ENCODE measurements at regions not wholly inside any gene's neighbourhood (a gene's known extent, or its start where the extent isn't known, plus 50 kb on each side); places are given as distances from the start of the nearest gene placed in this dataset.

- no peak overlapping the region for H3K9ac ChIP-seq (ENCODE audit: extremely low read depth, low read length, poor library complexity, severe bottlenecking)
- H3K27me3 ChIP-seq (ENCODE audit: control insufficient read depth, insufficient read depth, low read length, poor library complexity, severe bottlenecking): no peaks in the 10 kb centered on the region
- DNase-seq: no peak
- H3K9me3 Mint-ChIP-seq: no peaks in the 10 kb centered on the region
- no peaks in the 10 kb centered on the region for H3K36me3 ChIP-seq (ENCODE audit: control insufficient read depth, insufficient read depth, low read length)
- H3K27ac Mint-ChIP-seq: no peak overlapping the region
- peaks cover 3% of the 10 kb centered on the region for H3K27me3 Mint-ChIP-seq (ENCODE audit: insufficient read depth)
- H3K36me3 Mint-ChIP-seq (ENCODE audit: low read depth): no peaks in the 10 kb centered on the region
- H3K4me3 ChIP-seq (ENCODE audit: low read length): no peak overlapping the region
- H3K4me1 ChIP-seq (ENCODE audit: control insufficient read depth, insufficient read depth, low read length): no peaks in the 10 kb centered on the region
- no peak for TF ChIP-seq CTCF (conservative IDR thresholded peaks at IDR 0.05)
- no peak overlapping the region for H3K4me3 Mint-ChIP-seq
- WGBS, 2 experiments (ENCODE audit: insufficient coverage in 1 of 2, insufficient read length in 1 of 2): 95% methylated on average over 5 to 6 of the region's 6 CpGs
- H3K4me1 Mint-ChIP-seq: peaks cover 2% of the 10 kb centered on the region
- no peaks in the 10 kb centered on the region for H3K9me3 ChIP-seq (ENCODE audit: control insufficient read depth, low read length)
- H3K27ac ChIP-seq (ENCODE audit: low read depth, low read length): no peak overlapping the region
These were observed 79.0 kb downstream of the C5orf15 start for GRCh38 chr5:133889271-133889905.

- DNase-seq: no peak
- Mint-ChIP-seq H3K4me3 (no peak overlapping the region), H3K27me3 (ENCODE audit: insufficient read depth) (peaks cover 3% of the 10 kb centered on the region), H3K9me3 (no peaks in the 10 kb centered on the region), H3K36me3 (ENCODE audit: low read depth) (no peaks in the 10 kb centered on the region), H3K4me1 (peaks cover 4% of the 10 kb centered on the region), H3K27ac (no peak overlapping the region)
- Histone ChIP-seq H3K9ac (ENCODE audit: extremely low read depth, low read length, poor library complexity, severe bottlenecking) (no peak overlapping the region), H3K4me3 (ENCODE audit: low read length) (no peak overlapping the region), H3K9me3 (ENCODE audit: control insufficient read depth, low read length) (no peaks in the 10 kb centered on the region), H3K27ac (ENCODE audit: low read depth, low read length) (no peak overlapping the region), H3K4me1 (ENCODE audit: control insufficient read depth, insufficient read depth, low read length) (no peaks in the 10 kb centered on the region), H3K36me3 (ENCODE audit: control insufficient read depth, insufficient read depth, low read length) (no peaks in the 10 kb centered on the region), H3K27me3 (ENCODE audit: control insufficient read depth, insufficient read depth, low read length, poor library complexity, severe bottlenecking) (no peaks in the 10 kb centered on the region)
- 92 to 94% methylated on average over 2 to 3 of the region's 3 CpGs for WGBS, 2 experiments (ENCODE audit: insufficient coverage in 1 of 2, insufficient read length in 1 of 2)
- no peak for TF ChIP-seq CTCF (conservative IDR thresholded peaks at IDR 0.05)
These were observed 79.8 kb downstream of the C5orf15 start for GRCh38 chr5:133888625-133888991.

- H3K4me3 Mint-ChIP-seq: no peak overlapping the region
- no peaks in the 10 kb centered on the region for H3K36me3 Mint-ChIP-seq (ENCODE audit: low read depth)
- no peak overlapping the region for H3K27ac Mint-ChIP-seq
- WGBS, 2 experiments (ENCODE audit: insufficient coverage in 1 of 2, insufficient read length in 1 of 2): 88 to 92% methylated on average over 2 to 6 of the region's 6 CpGs
- no peak overlapping the region for H3K27ac ChIP-seq (ENCODE audit: low read depth, low read length)
- no peaks in the 10 kb centered on the region for H3K36me3 ChIP-seq (ENCODE audit: control insufficient read depth, insufficient read depth, low read length)
- H3K27me3 Mint-ChIP-seq (ENCODE audit: insufficient read depth): peaks cover 3% of the 10 kb centered on the region
- H3K4me1 Mint-ChIP-seq: peaks cover 15% of the 10 kb centered on the region
- DNase-seq: no peak
- H3K9me3 ChIP-seq (ENCODE audit: control insufficient read depth, low read length): no peaks in the 10 kb centered on the region
- H3K9ac ChIP-seq (ENCODE audit: extremely low read depth, low read length, poor library complexity, severe bottlenecking): no peak overlapping the region
- H3K4me1 ChIP-seq (ENCODE audit: control insufficient read depth, insufficient read depth, low read length): peaks cover 5% of the 10 kb centered on the region
- no peaks in the 10 kb centered on the region for H3K9me3 Mint-ChIP-seq
- H3K4me3 ChIP-seq (ENCODE audit: low read length): no peak overlapping the region
- no peak for TF ChIP-seq CTCF (conservative IDR thresholded peaks at IDR 0.05)
- no peaks in the 10 kb centered on the region for H3K27me3 ChIP-seq (ENCODE audit: control insufficient read depth, insufficient read depth, low read length, poor library complexity, severe bottlenecking)
These were observed 82.9 kb downstream of the C5orf15 start for GRCh38 chr5:133885566-133885965.

Data from endodermal cell (in vitro differentiated cells).